K562 (cell line): ENCODE measurements at regions not wholly inside any gene's neighbourhood (a gene's known extent, or its start where the extent isn't known, plus 50 kb on each side); places are given as distances from the start of the nearest gene placed in this dataset.

Experiments used
- AFF1 ChIP-seq, 2 experiments: fragments of 450-650 bp; IDR thresholded peaks; 2 replicates each; pipeline ENCODE4 v1.6.1; 2018; ENCODE audit warnings: mild to moderate bottlenecking in 2 of 2, low read depth in 1 of 2; ENCODE audit not compliant: partially characterized antibody in 2 of 2
- ARID2 ChIP-seq: fragments of 450-650 bp; IDR thresholded peaks from 2 replicates; pipeline ENCODE4 v1.6.1; 2017; ENCODE audit warnings: antibody characterized with exemption, mild to moderate bottlenecking
- ARNT ChIP-seq, 2 experiments: fragments of 450-650 bp; IDR thresholded peaks; 2 replicates each; pipeline ENCODE4 v1.6.1; 2016; ENCODE audit warnings: mild to moderate bottlenecking in 1 of 2
- CTCF ChIP-seq, 3 experiments: IDR thresholded peaks in 2 of 3; conservative IDR thresholded peaks in 1 of 3; 2 replicates each; pipeline ENCODE4 v1.5.1; 2011 to 2012; ENCODE audit warnings: low read length in 3 of 3, mild to moderate bottlenecking in 3 of 3, control low read depth in 2 of 3, improper control_type of control experiment in 1 of 3, inconsistent platforms in 1 of 3, low read depth in 1 of 3, mixed read lengths in 1 of 3, moderate library complexity in 1 of 3; ENCODE audit not compliant: insufficient read depth in 2 of 3
- ELK1 ChIP-seq: sonication (generic); formaldehyde crosslinking; IDR thresholded peaks from 2 replicates; pipeline ENCODE4 v1.8.1; 2022; ENCODE audit warnings: missing genetic modification reagents
- NCOR1 ChIP-seq: fragments of 450-650 bp; IDR thresholded peaks from 2 replicates; pipeline ENCODE4 v1.6.1; 2016; ENCODE audit warnings: mild to moderate bottlenecking, moderate library complexity
- NFYB ChIP-seq: IDR thresholded peaks from 2 replicates; pipeline ENCODE4 v1.6.1; 2011; ENCODE audit warnings: mild to moderate bottlenecking, moderate library complexity; ENCODE audit not compliant: insufficient read length; ENCODE audit errors: extremely low read depth
- PHF21A ChIP-seq: fragments of 450-650 bp; IDR thresholded peaks from 2 replicates; pipeline ENCODE4 v1.6.1; 2017; ENCODE audit warnings: low read depth, borderline replicate concordance
- POLR2A ChIP-seq: fragments of 450-650 bp; conservative IDR thresholded peaks from 2 replicates; pipeline ENCODE4 v1.6.1; 2016
- TOE1 ChIP-seq, 2 experiments: fragments of 450-650 bp in 1 of 2; sonication (generic) in 1 of 2; formaldehyde crosslinking in 1 of 2; IDR thresholded peaks; 2 replicates each; pipeline versions ENCODE4 v1.7.1 to v1.8.0; 2016 to 2022; ENCODE audit warnings: borderline replicate concordance in 2 of 2, mild to moderate bottlenecking in 2 of 2, antibody characterized with exemption in 1 of 2, inconsistent platforms in 1 of 2, low read depth in 1 of 2, missing genetic modification reagents in 1 of 2, moderate library complexity in 1 of 2
- ZFP36 ChIP-seq: fragments of 150-350 bp; IDR thresholded peaks from 2 replicates; pipeline ENCODE4 v1.6.1; 2018; ENCODE audit warnings: low read length, low read depth; ENCODE audit not compliant: partially characterized antibody
- ZNF511 ChIP-seq: sonication (generic); formaldehyde crosslinking; IDR thresholded peaks from 2 replicates; pipeline ENCODE4 v1.8.0; 2022; ENCODE audit warnings: mild to moderate bottlenecking, missing genetic modification reagents
- ZNF512 ChIP-seq: IDR thresholded peaks from 2 replicates; pipeline ENCODE4 v1.6.1; 2016; ENCODE audit warnings: missing genetic modification characterization, missing compliant biosample characterization

- no peak for TF ChIP-seq PHF21A
- no peak for TF ChIP-seq NCOR1
- TF ChIP-seq ZFP36 = no peak
- no peak for TF ChIP-seq POLR2A
- TF ChIP-seq ELK1 (CRISPR knock-in tag) = no peak
- no peak for TF ChIP-seq AFF1 (IDR thresholded peaks at IDR 0.05; ENCODE audit: low read depth in 1 of 2, partially characterized antibody in 2 of 2)
- TF ChIP-seq ARNT (IDR thresholded peaks at IDR 0.05) = no peak
- TF ChIP-seq NFYB = no peak
- no peak for TF ChIP-seq CTCF (IDR thresholded peaks at IDR 0.05 in 2 of 3, conservative IDR thresholded peaks at IDR 0.05 in 1 of 3; ENCODE audit: insufficient read depth in 2 of 3, low read depth in 1 of 3, low read length in 3 of 3)
- TF ChIP-seq ZNF512 (tag) = no peak
- TF ChIP-seq TOE1 (IDR thresholded peaks at IDR 0.05; ENCODE audit: borderline replicate concordance) = no peak
- TF ChIP-seq TOE1 (CRISPR knock-in tag; IDR thresholded peaks at IDR 0.05; ENCODE audit: borderline replicate concordance, low read depth) = no peak
- TF ChIP-seq ZNF511 = no peak
- TF ChIP-seq ARID2 = no peak
Measured at GRCh38 chr12:74379114-74379513, 158.5 kb upstream of the ATXN7L3B start.
